SK-N-SH (cell line): ENCODE measurements at regions not wholly inside any gene's neighbourhood (a gene's known extent, or its start where the extent isn't known, plus 50 kb on each side); places are given as distances from the start of the nearest gene placed in this dataset.

ENCODE experiments used
- CTCF ChIA-PET: fragments of 300-600, 350-600 bp; formaldehyde crosslinking; extraction: SDS; loops from one replicate; lab custom pipeline; 2021; lab: Yijun Ruan, JAX
- POLR2A ChIA-PET: fragments of 350-600 bp; sonication (Branson Sonifier 250); formaldehyde crosslinking; extraction: SDS; loops from one replicate; lab custom pipeline; 2020; ENCODE audit warnings: antibody characterized with exemption, inconsistent platforms; lab: Yijun Ruan, JAX
- DNase-seq: peaks from one replicate; pipeline ENCODE4 v3.0.0; 2012
- H2AFZ ChIP-seq: fragments of 200-600 bp; sonication (generic); 2 replicates; pipeline ENCODE4 v1.8.1; 2016; ENCODE audit warnings: antibody characterized with exemption, mild to moderate bottlenecking, low read depth
- H3F3A ChIP-seq: fragments of 200-600 bp; sonication (generic); replicated peaks from 2 replicates; pipeline ENCODE3; 2016; ENCODE audit warnings: antibody characterized with exemption, mild to moderate bottlenecking; ENCODE audit not compliant: insufficient read depth
- H3K27ac ChIP-seq, 2 experiments: fragments of 200-500 bp in 1 of 2; fragments of 200-600 bp in 1 of 2; sonication (Bioruptor generic) in 1 of 2; sonication (generic), shearing (Covaris generic) in 1 of 2; 2 replicates each; pipeline versions ENCODE4 v1.5.1 to v1.6.1; 2014 to 2016; ENCODE audit warnings: low read depth in 2 of 2, inconsistent platforms in 1 of 2, low read length in 1 of 2, mild to moderate bottlenecking in 1 of 2, mixed read lengths in 1 of 2
- H3K27me3 ChIP-seq: fragments of 200-600 bp; sonication (generic), shearing (Covaris generic); 2 replicates; pipeline ENCODE4 v1.6.1; 2016; ENCODE audit warnings: mixed run types; ENCODE audit not compliant: insufficient read depth
- H3K36me3 ChIP-seq, 2 experiments: fragments of 200-500 bp in 1 of 2; fragments of 200-600 bp in 1 of 2; sonication (Bioruptor generic) in 1 of 2; sonication (generic) in 1 of 2; replicated peaks in 1 of 2; 2 replicates each; pipeline versions ENCODE3 to v1.5.1; 2014 to 2016; ENCODE audit warnings: low read length in 1 of 2, mild to moderate bottlenecking in 1 of 2; ENCODE audit not compliant: insufficient read depth in 2 of 2, control insufficient read depth in 1 of 2
- H3K4me1 ChIP-seq, 2 experiments: fragments of 200-500 bp in 1 of 2; fragments of 200-600 bp in 1 of 2; sonication (Bioruptor generic) in 1 of 2; sonication (generic), shearing (Covaris generic) in 1 of 2; 2 replicates each; pipeline versions ENCODE4 v1.5.1 to v1.6.1; 2014 to 2016; ENCODE audit warnings: low read depth in 1 of 2, low read length in 1 of 2, mixed run types in 1 of 2; ENCODE audit not compliant: insufficient read depth in 2 of 2, control insufficient read depth in 1 of 2
- H3K4me2 ChIP-seq: fragments of 200-600 bp; sonication (generic), shearing (Covaris generic); 2 replicates; pipeline ENCODE4 v1.6.1; 2017; ENCODE audit warnings: mixed run types
- H3K4me3 ChIP-seq, 2 experiments: fragments of 200-500 bp in 1 of 2; fragments of 200-600 bp in 1 of 2; sonication (Bioruptor generic) in 1 of 2; sonication (generic), shearing (Covaris generic) in 1 of 2; 2 replicates each; pipeline versions ENCODE4 v1.5.1 to v1.8.1; 2014 to 2016; ENCODE audit warnings: low read depth in 2 of 2, inconsistent platforms in 1 of 2, low read length in 1 of 2, mild to moderate bottlenecking in 1 of 2, mixed read lengths in 1 of 2, moderate library complexity in 1 of 2
- H3K79me2 ChIP-seq: fragments of 200-600 bp; sonication (generic); 2 replicates; pipeline ENCODE4 v1.8.1; 2017; ENCODE audit warnings: mild to moderate bottlenecking; ENCODE audit not compliant: insufficient read depth
- H3K9ac ChIP-seq: fragments of 200-600 bp; sonication (generic); 2 replicates; pipeline ENCODE4 v1.6.1; 2017; ENCODE audit warnings: mixed run types
- H3K9me2 ChIP-seq: fragments of 200-600 bp; sonication (generic); 2 replicates; pipeline ENCODE4 v1.6.1; 2017; ENCODE audit warnings: mixed run types
- H3K9me3 ChIP-seq: fragments of 200-600 bp; sonication (generic); 2 replicates; pipeline ENCODE4 v1.6.1; 2017; ENCODE audit warnings: mixed run types, mild to moderate bottlenecking, moderate library complexity
- H4K20me1 ChIP-seq: fragments of 200-600 bp; sonication (generic); 2 replicates; pipeline ENCODE4 v1.6.1; 2017; ENCODE audit warnings: mild to moderate bottlenecking, mixed run types; ENCODE audit not compliant: insufficient read depth
- CTCF ChIP-seq: fragments of 200-600 bp; sonication (generic); IDR thresholded peaks from 2 replicates; pipeline ENCODE4 v1.6.1; 2017; ENCODE audit warnings: antibody characterized with exemption, mild to moderate bottlenecking, moderate library complexity
- ELF1 ChIP-seq: IDR thresholded peaks from 2 replicates; pipeline ENCODE4 v1.4.0; 2012
- EP300 ChIP-seq, 2 experiments: IDR thresholded peaks; 2 replicates each; pipeline versions ENCODE4 v1.4.0 to v1.6.1; 2012; ENCODE audit warnings: borderline replicate concordance in 1 of 2, low read depth in 1 of 2, low read length in 1 of 2
- FOXJ3 ChIP-seq: sonication (generic); formaldehyde crosslinking; IDR thresholded peaks from 2 replicates; pipeline ENCODE4 v1.5.1; 2020; ENCODE audit warnings: mild to moderate bottlenecking, missing genetic modification reagents
- FOXM1 ChIP-seq: IDR thresholded peaks from 2 replicates; pipeline ENCODE4 v1.4.0; 2012; ENCODE audit warnings: low read depth, mild to moderate bottlenecking
- GABPA ChIP-seq: IDR thresholded peaks from 2 replicates; pipeline ENCODE4 v1.4.0; 2012; ENCODE audit warnings: low read depth, mild to moderate bottlenecking
- JUND ChIP-seq: IDR thresholded peaks from 2 replicates; pipeline ENCODE4 v1.4.0; 2012
- MAX ChIP-seq: IDR thresholded peaks from 2 replicates; pipeline ENCODE4 v1.4.0; 2012; ENCODE audit warnings: low read depth
- MEF2A ChIP-seq: IDR thresholded peaks from 2 replicates; pipeline ENCODE4 v1.4.0; 2012; ENCODE audit warnings: low read depth, borderline replicate concordance
- POLR2AphosphoS5 ChIP-seq: IDR thresholded peaks from 2 replicates; pipeline ENCODE4 v1.6.1; 2012; ENCODE audit warnings: low read depth, low read length
- RAD21 ChIP-seq: IDR thresholded peaks from 2 replicates; pipeline ENCODE4 v1.6.1; 2012; ENCODE audit warnings: mild to moderate bottlenecking, low read length
- RXRA ChIP-seq: IDR thresholded peaks from 2 replicates; pipeline ENCODE4 v1.4.0; 2012; ENCODE audit warnings: low read depth, mild to moderate bottlenecking, borderline replicate concordance
- SIN3A ChIP-seq: IDR thresholded peaks from 2 replicates; pipeline ENCODE4 v1.6.1; 2012; ENCODE audit warnings: low read depth, mild to moderate bottlenecking, low read length, moderate library complexity, borderline replicate concordance
- SMC3 ChIP-seq: IDR thresholded peaks from 2 replicates; pipeline ENCODE4 v1.6.1; 2012; ENCODE audit warnings: low read depth, low read length, improper control_type of control experiment
- TAF1 ChIP-seq: IDR thresholded peaks from 2 replicates; pipeline ENCODE4 v1.6.1; 2012; ENCODE audit warnings: low read depth, mild to moderate bottlenecking, low read length, moderate library complexity, borderline replicate concordance
- TEAD4 ChIP-seq: IDR thresholded peaks from 2 replicates; pipeline ENCODE4 v1.4.0; 2012; ENCODE audit warnings: mild to moderate bottlenecking, borderline replicate concordance; ENCODE audit not compliant: insufficient read depth
- YY1 ChIP-seq: IDR thresholded peaks from 2 replicates; pipeline ENCODE4 v1.4.0; 2012; ENCODE audit warnings: low read depth, mild to moderate bottlenecking
- WGBS: methylation state at CpG from one replicate; pipeline ENCODE4 v1.1.6; 2017; ENCODE audit warnings: low lambda C conversion rate; 5-methylcytosine and 5-hydroxymethylcytosine counted together

DNA sequence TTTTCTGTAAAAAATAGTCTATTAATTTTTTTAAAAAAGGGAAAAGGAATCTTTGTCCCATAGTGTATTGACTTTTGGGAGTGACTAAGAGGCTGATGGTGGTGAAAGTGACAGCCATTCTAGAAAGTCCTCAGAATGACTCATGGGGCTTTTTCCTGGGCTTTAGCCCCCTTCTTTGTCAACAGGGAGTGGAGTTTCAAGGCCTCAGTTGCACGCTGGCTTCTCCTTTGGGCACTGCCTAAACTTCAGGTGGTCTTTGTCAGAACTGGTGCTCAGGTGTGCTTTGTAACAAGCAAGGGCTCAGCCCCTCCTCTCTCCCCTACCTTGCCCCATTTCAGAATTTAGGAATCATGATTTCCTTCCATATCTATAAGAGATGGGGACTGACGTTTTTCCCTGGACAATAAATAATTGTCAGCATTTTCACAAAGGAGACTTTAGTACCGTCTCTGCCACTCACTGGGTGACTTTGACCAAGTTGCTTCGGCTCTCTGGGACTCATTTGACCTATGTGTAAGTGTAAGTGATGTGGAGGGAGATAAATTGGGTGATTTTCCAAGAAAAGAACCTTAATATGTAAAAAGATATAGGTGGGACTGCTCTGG lies 61.2 kb upstream of the IGFBP2 start:
- no peak for DNase-seq
- Histone ChIP-seq H3K9me3 (no peaks in the 10 kb centered on the region), H3F3A (no peaks in the 10 kb centered on the region), H3K27ac (no peak overlapping the region), H3K4me3 (no peak overlapping the region), H2AFZ (no peak overlapping the region), H3K36me3 (no peaks in the 10 kb centered on the region), H3K9me2 (no peaks in the 10 kb centered on the region), H3K27me3 (no peaks in the 10 kb centered on the region), H3K4me2 (no peak overlapping the region), H3K4me1 (peaks cover 5 to 14% of the 10 kb centered on the region in 2 experiments; a peak in 2 of 4 replicates), H3K9ac (no peak overlapping the region), H3K79me2 (no peaks in the 10 kb centered on the region), H4K20me1 (no peaks in the 10 kb centered on the region)
- CTCF ChIA-PET: no interaction called here
- no peak for TF ChIP-seq FOXJ3
- TF ChIP-seq MEF2A: no peak
- TF ChIP-seq SIN3A: no peak
- TF ChIP-seq TAF1: no peak
- TF ChIP-seq YY1: no peak
- TF ChIP-seq SMC3: no peak
- no peak for TF ChIP-seq RAD21
- no peak for TF ChIP-seq CTCF
- TF ChIP-seq FOXM1: no peak
- TF ChIP-seq POLR2AphosphoS5: no peak
- TF ChIP-seq GABPA: no peak
- no peak for TF ChIP-seq ELF1
- TF ChIP-seq RXRA: no peak
- POLR2A ChIA-PET: no interaction called here
- 65% methylated on average over 4 of the region's 4 CpGs for WGBS

- no peak overlapping the region for H3K27ac ChIP-seq
- no peaks in the 10 kb centered on the region for H3K9me2 ChIP-seq
- 74% methylated on average over 12 of the region's 12 CpGs for WGBS
- ChIA-PET POLR2A (no interaction called here), CTCF (interaction anchor here (1.3 kb wide), 1 partner anchor 1140 kb away, joined by 3 read pairs; no protein-coding TSS in a partner anchor)
- H3K9ac ChIP-seq: no peak overlapping the region
- H3K4me1 ChIP-seq: peaks cover 5 to 19% of the 10 kb centered on the region in 2 experiments; a peak in 3 of 4 replicates
- H2AFZ ChIP-seq: no peak overlapping the region
- no peaks in the 10 kb centered on the region for H3K36me3 ChIP-seq
- H3K27me3 ChIP-seq: no peaks in the 10 kb centered on the region
- no peaks in the 10 kb centered on the region for H3K9me3 ChIP-seq
- no peaks in the 10 kb centered on the region for H4K20me1 ChIP-seq
- no peak overlapping the region for H3K4me2 ChIP-seq
- no peaks in the 10 kb centered on the region for H3K79me2 ChIP-seq
- DNase-seq: no peak
- H3K4me3 ChIP-seq: no peak overlapping the region
- TF ChIP-seq MAX: no peak
- TF ChIP-seq TEAD4: no peak
- TF ChIP-seq EP300 (IDR thresholded peaks at IDR 0.05; ENCODE audit: borderline replicate concordance in 1 of 2, low read depth in 1 of 2, low read length in 1 of 2): no peak
- no peak for TF ChIP-seq JUND
- H3F3A ChIP-seq: peaks cover 2% of the 10 kb centered on the region
Observed at GRCh38 chr2:216572582-216573578, 60.3 kb upstream of the IGFBP2 start.
